HG02571 (cell line): ENCODE measurements at regions not wholly inside any gene's neighbourhood (a gene's known extent, or its start where the extent isn't known, plus 50 kb on each side); places are given as distances from the start of the nearest gene placed in this dataset.
"Not testable (repeated sequence)": the region's sequence is repeated elsewhere in the genome, so short reads cannot be mapped to it uniquely, and the experiment has no call there.

Source experiments
- ATAC-seq: cut with Tn5 transposase; IDR thresholded peaks from one replicate; pipeline ENCODE4 v1.9.1; 2021; ENCODE audit warnings: mild to moderate bottlenecking, moderate library complexity; ENCODE audit not compliant: unreplicated experiment

GRCh38 chr13:82294226-82294625 lies 1588.0 kb downstream of the SLITRK1 start:
- no peak for ATAC-seq

DNA sequence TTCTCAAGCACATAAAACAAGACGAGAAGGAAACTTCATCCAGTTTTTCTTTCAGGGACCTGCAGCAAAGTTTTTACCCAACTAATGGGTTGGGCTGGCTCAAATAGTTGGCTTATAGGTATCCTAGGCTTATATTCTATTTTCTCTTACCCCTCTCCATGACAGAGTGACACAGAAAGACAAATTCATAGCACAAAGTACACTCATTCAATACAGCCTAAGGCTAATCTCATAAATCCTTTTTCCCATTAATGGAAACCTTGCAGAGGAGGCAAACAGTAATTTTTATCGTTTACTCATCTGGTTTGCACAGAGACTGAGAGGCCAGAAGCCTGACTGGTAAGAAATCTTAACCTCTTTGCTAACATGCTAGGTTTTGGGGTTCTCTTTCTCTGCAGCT lies 1589.9 kb downstream of the SLITRK1 start:
- ATAC-seq: no peak

DNA sequence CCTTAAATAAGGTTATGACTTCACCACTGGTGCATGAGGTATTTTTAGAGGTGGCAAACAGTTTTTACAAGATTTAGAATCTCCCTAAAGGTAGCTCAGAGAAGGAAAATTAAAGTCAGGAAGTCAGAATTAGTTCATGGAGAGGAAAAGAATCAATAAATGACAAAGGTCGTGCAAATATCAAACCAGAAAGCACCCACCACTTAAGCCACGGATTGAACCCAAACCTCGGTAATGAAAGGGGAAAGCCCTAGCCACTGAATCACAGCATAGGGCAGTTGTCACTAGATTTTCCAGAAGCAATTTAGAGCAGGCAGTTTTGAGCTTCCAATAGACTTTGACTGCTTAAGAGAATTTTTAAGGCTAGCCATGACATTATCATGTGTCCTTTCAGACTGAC lies 1590.4 kb downstream of the SLITRK1 start:
- ATAC-seq: no peak

- ATAC-seq: no peak
Measured at GRCh38 chr13:82275644-82276043, 1606.6 kb downstream of the SLITRK1 start.

DNA sequence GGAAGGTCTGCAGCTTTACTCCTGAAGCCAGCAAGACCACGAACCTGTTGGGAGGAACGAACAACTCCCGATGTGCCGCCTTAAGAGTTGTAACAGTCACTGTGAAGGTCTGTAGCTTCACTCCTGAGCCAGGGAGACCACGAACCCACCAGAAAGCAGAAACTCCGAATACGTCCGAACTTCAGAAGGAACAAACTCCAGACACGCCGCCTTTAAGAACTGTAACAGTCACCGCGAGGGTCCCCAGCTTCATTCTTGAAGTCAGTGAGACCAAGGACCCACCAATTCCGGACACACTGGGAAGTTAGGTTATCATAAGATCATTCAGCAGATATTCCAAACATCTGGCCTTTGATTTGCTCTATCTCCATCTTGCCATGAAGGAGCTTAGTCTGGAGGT lies 1623.0 kb downstream of the SLITRK1 start:
- no peak for ATAC-seq

DNA sequence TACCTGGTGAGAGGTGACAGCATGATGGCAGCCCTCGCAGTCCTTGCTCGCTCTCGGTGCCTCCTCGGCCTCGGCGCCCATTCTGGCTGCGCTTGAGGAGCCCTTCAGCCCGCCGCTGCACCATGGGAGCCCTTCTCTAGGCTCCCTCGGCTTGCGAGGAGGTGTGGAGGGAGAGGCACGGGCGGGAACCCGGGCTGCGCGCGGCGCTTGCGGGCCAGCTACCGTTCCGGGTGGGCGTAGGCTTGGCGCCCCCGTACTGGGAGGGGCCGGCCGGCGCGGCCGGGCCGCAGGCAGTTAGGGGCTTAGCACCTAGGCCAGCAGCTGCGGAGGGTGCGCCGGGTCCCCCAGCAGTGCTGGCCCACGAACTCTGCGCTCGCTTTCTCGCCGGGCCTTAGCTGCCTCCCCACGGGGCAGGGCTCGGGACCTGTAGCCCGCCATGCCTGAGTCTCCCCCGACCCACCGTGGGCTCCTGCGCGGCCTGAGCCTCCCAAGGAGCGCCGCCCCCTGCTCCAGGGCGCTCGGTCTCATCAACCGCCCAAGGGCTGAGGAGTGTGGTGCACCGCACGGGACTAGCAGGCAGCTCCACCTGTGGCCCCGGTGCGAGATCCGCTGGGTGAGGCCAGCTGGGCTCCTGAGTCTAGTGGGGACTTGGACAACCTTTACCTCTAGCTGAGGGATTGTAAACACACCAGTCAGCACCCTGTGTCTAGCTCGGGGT lies 1624.3 kb downstream of the SLITRK1 start:
- ATAC-seq: no peak

DNA sequence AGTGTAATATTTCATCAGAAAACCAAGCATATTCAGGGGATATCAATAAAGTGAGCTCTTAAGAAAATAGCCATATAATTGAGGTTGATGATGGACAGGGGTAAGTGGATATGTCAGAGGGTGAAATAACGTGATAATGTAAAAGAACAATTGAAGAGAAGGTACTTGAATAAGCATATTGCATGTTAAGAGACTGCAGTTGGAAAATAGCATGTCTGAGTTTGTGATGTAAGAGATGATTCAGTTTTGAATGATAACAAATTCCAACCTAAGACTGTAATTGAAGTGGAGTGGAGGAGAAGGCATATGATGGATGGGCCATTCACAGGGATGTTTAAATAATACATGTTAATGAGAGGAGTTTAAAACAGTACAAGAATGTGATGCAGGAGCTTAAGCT lies 1633.5 kb downstream of the SLITRK1 start:
- ATAC-seq: no peak

DNA sequence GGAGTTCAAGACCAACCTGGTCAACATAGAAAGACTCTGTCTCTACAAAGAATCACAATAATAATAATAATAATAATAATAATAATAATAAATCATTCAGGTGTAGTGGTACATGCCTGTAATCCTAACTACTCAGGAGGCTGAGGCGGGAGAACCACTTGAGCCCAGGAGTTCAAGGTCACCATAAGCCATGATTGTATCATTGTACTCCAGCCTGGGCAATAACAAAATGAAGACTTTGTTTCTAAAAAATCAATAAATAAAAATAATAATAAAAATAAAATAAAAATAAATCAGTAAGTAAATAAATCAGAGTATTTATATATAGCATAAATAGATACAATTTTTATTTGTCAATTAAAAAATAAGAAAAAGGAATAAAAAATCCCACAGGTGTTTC lies 1636.4 kb downstream of the SLITRK1 start:
- ATAC-seq: no peak

GRCh38 chr13:82224806-82225205 lies 1657.5 kb downstream of the SLITRK1 start:
- ATAC-seq: no peak

GRCh38 chr13:82221621-82222020 lies 1660.7 kb downstream of the SLITRK1 start:
- ATAC-seq: no peak

GRCh38 chr13:82220641-82221040 lies 1661.6 kb downstream of the SLITRK1 start:
- no peak for ATAC-seq

- ATAC-seq: no peak
Measured at GRCh38 chr13:82216165-82216564, 1666.1 kb downstream of the SLITRK1 start.

- no peak for ATAC-seq
Measured at GRCh38 chr13:82214341-82214740, 1667.9 kb downstream of the SLITRK1 start.

DNA sequence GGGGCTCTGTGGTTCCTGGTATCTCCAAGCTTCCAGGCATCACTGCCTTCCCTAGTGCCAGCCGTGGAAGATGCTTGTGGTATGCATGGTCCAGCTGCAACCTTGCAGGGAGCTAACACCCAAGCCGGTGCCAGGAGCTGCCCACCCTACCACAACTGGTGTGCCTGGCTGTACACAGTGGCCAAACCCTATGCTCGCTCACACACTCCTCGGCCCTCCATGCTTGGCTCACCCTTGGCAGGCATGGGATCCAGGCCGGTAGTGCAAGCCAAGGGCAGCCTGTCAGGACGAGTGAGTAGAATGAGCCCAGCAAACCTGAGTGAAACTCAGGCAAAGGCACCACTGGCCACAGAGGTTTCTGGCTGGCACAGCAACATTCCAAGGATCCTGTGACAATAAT lies 1676.0 kb downstream of the SLITRK1 start:
- no peak for ATAC-seq

GRCh38 chr13:82202398-82202797 lies 1679.9 kb downstream of the SLITRK1 start:
- no peak for ATAC-seq

DNA sequence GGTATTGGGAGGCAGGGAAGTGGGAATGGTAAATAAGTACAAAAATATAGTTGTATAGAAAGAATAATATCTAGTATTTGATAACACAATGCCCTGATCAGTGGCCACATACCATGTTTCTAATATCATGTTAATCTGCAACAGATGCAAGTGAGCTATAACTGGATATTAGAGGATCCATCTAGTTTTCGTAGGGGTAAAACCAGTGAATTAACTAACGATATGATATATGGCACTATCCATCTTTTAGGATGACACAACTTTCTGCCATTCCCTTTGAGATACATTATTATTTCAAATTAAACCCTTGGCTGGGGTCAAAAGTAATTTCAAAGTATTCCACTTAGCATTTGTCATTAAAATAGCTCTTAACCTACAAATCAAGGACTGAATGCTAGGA lies 1686.2 kb downstream of the SLITRK1 start:
- no peak for ATAC-seq

DNA sequence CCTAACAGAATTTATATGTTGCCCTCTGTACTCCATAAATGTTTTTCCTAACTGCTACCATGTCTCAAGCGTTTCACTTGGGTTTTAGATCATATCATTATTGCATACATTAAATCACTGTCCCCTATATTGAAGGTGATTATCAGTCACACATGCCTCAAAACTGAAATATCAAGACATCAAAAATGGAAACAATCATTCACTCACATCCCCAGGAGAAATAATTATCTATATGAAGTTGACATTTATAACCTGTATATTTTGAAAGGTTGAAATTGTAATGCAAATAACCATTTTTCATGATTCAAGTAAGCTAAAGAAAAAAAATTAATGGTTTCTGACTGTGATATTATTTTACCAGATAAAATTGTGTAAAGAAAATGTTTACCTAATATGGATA lies 1695.0 kb downstream of the SLITRK1 start:
- no peak for ATAC-seq

GRCh38 chr13:82176751-82177150 lies 1705.5 kb downstream of the SLITRK1 start:
- ATAC-seq: no peak

DNA sequence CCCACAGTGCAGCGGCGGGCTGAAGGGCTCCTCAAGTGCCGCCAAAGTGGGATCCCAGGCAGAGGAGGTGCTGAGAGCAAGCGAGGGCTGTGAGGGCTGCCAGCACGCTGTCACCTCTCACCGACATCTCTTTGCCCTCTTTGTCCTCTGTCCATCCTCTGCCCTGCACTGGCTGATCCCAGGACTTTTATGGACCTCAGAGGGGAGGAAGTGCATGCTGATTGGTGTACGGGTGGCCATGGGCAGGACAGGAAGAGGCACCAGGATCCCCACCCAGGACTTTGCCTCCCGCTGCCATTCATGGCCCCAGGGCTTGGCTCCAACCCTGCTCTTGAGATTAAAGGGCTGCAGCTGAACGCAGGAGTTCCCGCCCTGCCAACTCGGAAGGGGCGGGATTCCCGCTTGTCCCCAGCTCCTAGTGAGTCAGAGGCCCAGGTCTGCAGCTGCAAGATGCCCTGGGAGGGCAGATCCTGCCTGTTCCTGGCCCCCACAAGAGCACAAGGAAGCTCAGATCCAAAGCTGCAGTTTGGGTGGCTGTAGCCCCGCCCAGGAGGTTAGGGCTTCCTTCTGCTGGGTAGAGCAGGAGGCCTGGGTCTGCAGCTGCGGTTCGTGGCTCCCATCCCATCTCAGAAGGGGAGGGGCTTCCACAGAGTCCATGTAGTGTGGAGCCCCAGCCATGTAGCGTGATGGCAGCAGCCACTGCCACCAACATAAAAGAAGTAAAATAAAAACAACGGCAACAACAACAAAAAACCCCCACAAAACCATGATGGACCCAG lies 1716.7 kb downstream of the SLITRK1 start:
- no peak for ATAC-seq

DNA sequence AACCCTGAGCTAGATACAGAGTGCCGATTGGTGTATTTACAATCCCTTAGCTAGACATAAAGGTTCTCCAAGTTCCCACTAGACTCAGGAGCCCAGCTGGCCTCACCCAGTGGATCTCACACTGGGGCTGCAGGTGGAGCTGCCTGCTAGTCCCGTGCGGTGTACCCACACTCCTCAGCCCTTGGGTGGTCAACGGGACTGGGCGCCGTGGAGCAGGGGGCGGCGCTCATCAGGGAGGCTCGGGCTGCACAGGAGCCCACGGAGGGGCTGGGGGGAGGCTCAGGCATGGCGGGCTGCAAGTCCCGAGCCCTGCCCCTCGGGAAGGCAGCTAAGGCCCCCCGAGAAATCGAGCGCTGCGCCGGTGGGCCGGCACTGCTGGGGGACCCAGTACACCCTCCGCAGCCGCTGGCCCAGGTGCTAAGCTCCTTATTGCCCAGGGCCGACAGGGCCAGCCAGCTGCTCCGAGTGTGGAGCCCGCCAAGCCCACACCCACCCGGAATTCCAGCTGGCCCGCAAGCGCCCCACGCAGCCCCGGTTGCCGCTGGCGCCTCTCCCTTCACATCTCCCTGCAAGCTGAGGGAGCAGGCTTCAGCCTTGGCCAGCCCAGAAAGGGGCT lies 1717.4 kb downstream of the SLITRK1 start:
- ATAC-seq: not testable (repeated sequence)

DNA sequence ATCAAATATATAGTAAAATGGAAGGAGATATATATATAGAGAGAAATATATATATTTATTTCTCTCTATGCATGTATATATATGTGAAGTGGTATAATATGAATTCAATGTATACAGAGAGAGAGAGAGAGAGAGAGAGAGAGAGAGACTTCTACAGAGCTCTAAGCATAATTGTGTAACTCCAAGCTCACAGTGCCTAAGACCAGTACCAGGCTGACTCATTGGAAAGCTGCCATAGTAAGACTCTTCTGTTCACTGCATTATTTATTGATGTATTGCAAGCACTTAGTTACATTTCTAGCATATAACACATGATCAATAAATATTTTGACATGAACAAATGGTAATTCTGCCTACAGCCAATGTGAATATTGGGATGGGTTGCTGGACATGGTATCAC lies 1734.7 kb downstream of the SLITRK1 start:
- ATAC-seq: no peak

DNA sequence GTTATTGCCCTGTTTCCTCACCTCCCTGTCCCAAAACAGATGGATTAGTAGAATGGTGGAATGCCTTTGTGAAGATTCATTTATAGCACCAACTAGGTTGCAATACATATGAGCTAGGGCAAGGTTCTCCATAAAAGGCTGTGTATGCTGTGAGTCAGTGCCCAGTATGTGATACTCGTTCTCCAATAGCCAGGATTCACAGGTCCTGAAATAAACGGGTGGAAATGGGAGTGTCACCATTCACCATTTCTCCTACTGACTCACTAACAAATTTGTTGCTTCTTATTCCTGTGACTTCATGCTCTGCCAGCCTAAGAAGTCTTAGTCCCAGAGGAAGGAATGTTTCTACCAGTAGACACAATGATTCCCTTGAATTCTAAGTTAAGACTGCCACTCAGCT lies 1745.4 kb downstream of the SLITRK1 start:
- ATAC-seq: no peak
